Gastrocnemius medialis (tissue), 4 donors: ENCODE measurements at regions not wholly inside any gene's neighbourhood (a gene's known extent, or its start where the extent isn't known, plus 50 kb on each side); places are given as distances from the start of the nearest gene placed in this dataset.

Experiments
- ATAC-seq, 2 donors: fragments of 150-250 bp; one replicate each; pipeline ENCODE4 v1.9.1; 2016
- DNase-seq, 2 donors: peaks; one replicate each; pipeline ENCODE4 v3.0.0-alpha.2; 2019
- H3K27ac ChIP-seq, 4 donors: fragments of 200-600 bp; sonication (generic); 1 replicate in 1 of 4; 2 replicates in 3 of 4; pipeline ENCODE4 v1.5.1; 2016 to 2018; ENCODE audit warnings: mild to moderate bottlenecking in 2 of 4, moderate library complexity in 1 of 4
- H3K27me3 ChIP-seq, 3 donors: fragments of 200-600 bp; sonication (generic) in 2 of 3; 1 replicate in 1 of 3; 2 replicates in 2 of 3; pipeline versions ENCODE4 v1.5.1 to v1.6.0; 2016 to 2019; ENCODE audit warnings: mild to moderate bottlenecking in 1 of 3, moderate library complexity in 1 of 3
- H3K36me3 ChIP-seq, 2 donors: fragments of 200-600 bp; sonication (generic) in 1 of 2; one replicate each; pipeline ENCODE4 v1.5.1; 2017 to 2018
- H3K4me1 ChIP-seq, 2 donors: fragments of 200-600 bp; sonication (generic) in 1 of 2; one replicate each; pipeline ENCODE4 v1.5.1; 2016 to 2017; ENCODE audit warnings: mild to moderate bottlenecking in 2 of 2
- H3K4me3 ChIP-seq, 4 donors: fragments of 200-600 bp; sonication (generic) in 3 of 4; 1 replicate in 1 of 4; 2 replicates in 3 of 4; pipeline ENCODE4 v1.5.1; 2016 to 2019; ENCODE audit warnings: mild to moderate bottlenecking in 2 of 4
- H3K9me3 ChIP-seq, 3 donors: fragments of 200-600 bp; sonication (generic) in 2 of 3; 1 replicate in 1 of 3; 2 replicates in 2 of 3; pipeline ENCODE4 v1.5.1; 2016 to 2019
- POLR2A ChIP-seq, 2 donors: fragments of 450-650 bp; IDR thresholded peaks; one replicate each; pipeline ENCODE4 v1.6.1; 2017; ENCODE audit warnings: antibody characterized with exemption in 2 of 2, mild to moderate bottlenecking in 2 of 2, moderate library complexity in 2 of 2
- in situ Hi-C, 4 donors: fragments of 200-750 bp; cut with MboI; loops; one replicate each; pipeline versions ENCODE4 v1.15.0 to v1.8.0; 2017; ENCODE audit warnings: low sequenced_read_pairs in 4 of 4
- intact Hi-C: fragments of 100-400 bp; cut with DNase I; formaldehyde crosslinking; loops from one replicate; pipeline ENCODE4 v1.15.1; 2023; ENCODE audit warnings: low total_unique reads
- TF ChIP-seq, protein P1 (sequence below), 5 experiments: fragments of 450-650 bp in 3 of 5; fragments of 200-600 bp in 2 of 5; sonication (generic) in 2 of 5; IDR thresholded peaks in 4 of 5; conservative IDR thresholded peaks in 1 of 5; 1 replicate in 4 of 5; 2 replicates in 1 of 5; pipeline ENCODE4 v1.5.1; 2016 to 2019; ENCODE audit warnings: antibody characterized with exemption in 5 of 5, mild to moderate bottlenecking in 3 of 5, moderate library complexity in 3 of 5

GRCh38 chr4:159018062-159018629 lies 84.7 kb upstream of the RAPGEF2 start:
- H3K9me3 ChIP-seq = no peaks in the 10 kb centered on the region
- ATAC-seq (no peak), DNase-seq (no peak)
- H3K36me3 ChIP-seq = no peaks in the 10 kb centered on the region
- intact Hi-C loops (loop anchor here (10.0 kb wide), 1 partner anchor 157 kb away; no protein-coding TSS in a partner anchor), in situ Hi-C loops (no loop called here)
- H3K4me3 ChIP-seq = no peak overlapping the region
- no peaks in the 10 kb centered on the region for H3K27me3 ChIP-seq
- H3K27ac ChIP-seq = no peak overlapping the region
- H3K4me1 ChIP-seq = no peaks in the 10 kb centered on the region
- TF ChIP-seq POLR2A (IDR thresholded peaks at IDR 0.05) = no peak
- TF ChIP-seq, protein P1, sequence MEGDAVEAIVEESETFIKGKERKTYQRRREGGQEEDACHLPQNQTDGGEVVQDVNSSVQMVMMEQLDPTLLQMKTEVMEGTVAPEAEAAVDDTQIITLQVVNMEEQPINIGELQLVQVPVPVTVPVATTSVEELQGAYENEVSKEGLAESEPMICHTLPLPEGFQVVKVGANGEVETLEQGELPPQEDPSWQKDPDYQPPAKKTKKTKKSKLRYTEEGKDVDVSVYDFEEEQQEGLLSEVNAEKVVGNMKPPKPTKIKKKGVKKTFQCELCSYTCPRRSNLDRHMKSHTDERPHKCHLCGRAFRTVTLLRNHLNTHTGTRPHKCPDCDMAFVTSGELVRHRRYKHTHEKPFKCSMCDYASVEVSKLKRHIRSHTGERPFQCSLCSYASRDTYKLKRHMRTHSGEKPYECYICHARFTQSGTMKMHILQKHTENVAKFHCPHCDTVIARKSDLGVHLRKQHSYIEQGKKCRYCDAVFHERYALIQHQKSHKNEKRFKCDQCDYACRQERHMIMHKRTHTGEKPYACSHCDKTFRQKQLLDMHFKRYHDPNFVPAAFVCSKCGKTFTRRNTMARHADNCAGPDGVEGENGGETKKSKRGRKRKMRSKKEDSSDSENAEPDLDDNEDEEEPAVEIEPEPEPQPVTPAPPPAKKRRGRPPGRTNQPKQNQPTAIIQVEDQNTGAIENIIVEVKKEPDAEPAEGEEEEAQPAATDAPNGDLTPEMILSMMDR (IDR thresholded peaks at IDR 0.05 in 4 of 5, conservative IDR thresholded peaks at IDR 0.05 in 1 of 5) = no peak

- in situ Hi-C loops = no loop called here
- ATAC-seq = no peak
These were observed 83.5 kb upstream of the RAPGEF2 start for GRCh38 chr4:159019356-159019755.

DNA sequence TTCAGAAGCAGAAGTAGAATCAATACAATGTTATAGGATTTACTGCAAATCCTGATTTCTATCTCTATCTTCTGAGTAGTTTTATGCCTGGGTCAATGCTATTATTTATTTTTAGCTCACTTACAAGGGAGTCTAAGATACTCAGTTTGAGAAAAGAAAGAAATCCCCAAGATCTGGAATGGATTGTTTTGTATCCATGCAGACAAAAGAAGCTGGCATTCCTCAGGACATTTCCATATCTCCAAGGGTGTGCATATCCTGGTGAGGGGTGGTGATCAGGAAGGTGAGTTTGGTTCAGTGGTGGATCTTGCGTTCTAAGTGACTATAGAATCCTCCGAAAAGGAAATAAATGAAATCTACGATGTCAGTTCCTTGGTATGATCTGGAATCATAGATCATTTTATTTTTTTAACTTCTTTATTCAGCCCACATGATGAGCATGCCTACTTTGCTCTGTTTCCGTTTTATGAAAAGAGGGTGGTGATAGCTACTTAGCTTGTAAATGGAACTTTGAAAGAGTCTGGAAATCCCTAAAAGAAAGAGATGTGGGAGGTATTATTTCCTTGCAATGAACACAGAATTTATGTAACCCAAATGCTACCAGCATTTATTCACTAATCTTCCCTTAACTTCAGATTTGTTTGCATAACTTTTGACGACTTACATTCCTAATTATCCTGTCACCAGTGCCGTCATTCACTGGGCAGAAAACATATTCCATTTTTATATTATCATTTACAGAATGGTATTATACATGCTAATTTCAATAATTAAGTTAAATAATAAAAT lies 81.1 kb upstream of the RAPGEF2 start:
- no peaks in the 10 kb centered on the region for H3K36me3 ChIP-seq
- no peaks in the 10 kb centered on the region for H3K9me3 ChIP-seq
- ATAC-seq = no peak
- no peaks in the 10 kb centered on the region for H3K4me1 ChIP-seq
- TF ChIP-seq POLR2A (IDR thresholded peaks at IDR 0.05) = no peak
- TF ChIP-seq, protein P1 (IDR thresholded peaks at IDR 0.05 in 4 of 5, conservative IDR thresholded peaks at IDR 0.05 in 1 of 5) = no peak
- no peak overlapping the region for H3K27ac ChIP-seq
- no peaks in the 10 kb centered on the region for H3K27me3 ChIP-seq
- intact Hi-C loops (no loop called here), in situ Hi-C loops (no loop called here)
- no peak overlapping the region for H3K4me3 ChIP-seq
- no peak for DNase-seq

More at GRCh38 chr4:159019356-159019755, 83.5 kb upstream of the RAPGEF2 start:
- Histone ChIP-seq H3K4me3 (no peak overlapping the region), H3K36me3 (no peaks in the 10 kb centered on the region), H3K27me3 (no peaks in the 10 kb centered on the region), H3K4me1 (no peaks in the 10 kb centered on the region), H3K27ac (no peak overlapping the region), H3K9me3 (no peaks in the 10 kb centered on the region)
- no peak for TF ChIP-seq POLR2A (IDR thresholded peaks at IDR 0.05)
- TF ChIP-seq, protein P1 (IDR thresholded peaks at IDR 0.05 in 4 of 5, conservative IDR thresholded peaks at IDR 0.05 in 1 of 5) = no peak
- no peak for DNase-seq
- intact Hi-C loops = loop anchor here (10.0 kb wide), 1 partner anchor 155 kb away; no protein-coding TSS in a partner anchor

GRCh38 chr4:159023741-159024140 lies 79.1 kb upstream of the RAPGEF2 start:
- in situ Hi-C loops = no loop called here
- ATAC-seq = no peak

More at GRCh38 chr4:159023741-159024140, 79.1 kb upstream of the RAPGEF2 start:
- intact Hi-C loops = no loop called here
- Histone ChIP-seq H3K4me3 (no peak overlapping the region), H3K4me1 (peaks cover 0 to 7% of the 10 kb centered on the region in 2 donors), H3K36me3 (no peaks in the 10 kb centered on the region), H3K27me3 (no peaks in the 10 kb centered on the region), H3K27ac (no peak overlapping the region), H3K9me3 (no peaks in the 10 kb centered on the region)
- TF ChIP-seq, protein P1 (IDR thresholded peaks at IDR 0.05 in 4 of 5, conservative IDR thresholded peaks at IDR 0.05 in 1 of 5) = no peak
- TF ChIP-seq POLR2A (IDR thresholded peaks at IDR 0.05) = no peak
- no peak for DNase-seq
